ENCODE measurements at regions not wholly inside any gene's neighbourhood (a gene's known extent, or its start where the extent isn't known, plus 50 kb on each side); places are given as distances from the start of the nearest gene placed in this dataset.

GRCh38 chr5:3336666-3337065, 259.0 kb upstream of the IRX1 start:
- H3K27ac ChIP-seq (ENCODE audit: low read depth), result no peak overlapping the region
- no peaks in the 10 kb centered on the region for H4K20me1 ChIP-seq (replicated peaks; ENCODE audit: insufficient read depth)
- H3K4me3 Mint-ChIP-seq, result no peak overlapping the region
- no peak for ATAC-seq
- no peaks in the 10 kb centered on the region; the same call in 2 of the 3 replicates for H3K9me3 Mint-ChIP-seq
- H3K4me1 ChIP-seq (ENCODE audit: insufficient read depth), result no peaks in the 10 kb centered on the region
- no peaks in the 10 kb centered on the region for H3K27me3 ChIP-seq (ENCODE audit: insufficient read depth)
- H3K4me2 ChIP-seq, result no peak overlapping the region
- no peaks in the 10 kb centered on the region; the same call in 2 of the 3 replicates for H3K36me3 Mint-ChIP-seq (ENCODE audit: low read depth)
- H3K4me3 ChIP-seq, result no peak overlapping the region
- DNase-seq (ENCODE audit: low spot score), result no peak
- 0 out of 2 replicates have a peak, but pooled peaks cover 4% of the 10 kb centered on the region for H3K9me2 ChIP-seq (ENCODE audit: insufficient read depth)
- no peaks in the 10 kb centered on the region for H3K4me1 Mint-ChIP-seq
- TF ChIP-seq, protein P1, sequence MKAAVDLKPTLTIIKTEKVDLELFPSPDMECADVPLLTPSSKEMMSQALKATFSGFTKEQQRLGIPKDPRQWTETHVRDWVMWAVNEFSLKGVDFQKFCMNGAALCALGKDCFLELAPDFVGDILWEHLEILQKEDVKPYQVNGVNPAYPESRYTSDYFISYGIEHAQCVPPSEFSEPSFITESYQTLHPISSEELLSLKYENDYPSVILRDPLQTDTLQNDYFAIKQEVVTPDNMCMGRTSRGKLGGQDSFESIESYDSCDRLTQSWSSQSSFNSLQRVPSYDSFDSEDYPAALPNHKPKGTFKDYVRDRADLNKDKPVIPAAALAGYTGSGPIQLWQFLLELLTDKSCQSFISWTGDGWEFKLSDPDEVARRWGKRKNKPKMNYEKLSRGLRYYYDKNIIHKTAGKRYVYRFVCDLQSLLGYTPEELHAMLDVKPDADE (IDR thresholded peaks at IDR 0.05), result no peak
- TF ChIP-seq EZH2 (IDR thresholded peaks at IDR 0.05; ENCODE audit: low read depth, unreplicated experiment), result no peak
- TF ChIP-seq NANOG (IDR thresholded peaks at IDR 0.05; ENCODE audit: borderline replicate concordance), result no peak
- TF ChIP-seq CREB1 (CRISPR knock-in tag; IDR thresholded peaks at IDR 0.05; ENCODE audit: low read depth), result no peak
- no peak for TF ChIP-seq STAT1 (IDR thresholded peaks at IDR 0.05; ENCODE audit: unreplicated experiment)
- TF ChIP-seq CTCF (conservative IDR thresholded peaks at IDR 0.05; ENCODE audit: low read depth in 2 of 2), result no peak
- no peak for TF ChIP-seq JUNB (IDR thresholded peaks at IDR 0.05; ENCODE audit: unreplicated experiment)
- no peak for TF ChIP-seq POLR2AphosphoS5 (IDR thresholded peaks at IDR 0.05; ENCODE audit: low read depth)
- TF ChIP-seq, protein P2, sequence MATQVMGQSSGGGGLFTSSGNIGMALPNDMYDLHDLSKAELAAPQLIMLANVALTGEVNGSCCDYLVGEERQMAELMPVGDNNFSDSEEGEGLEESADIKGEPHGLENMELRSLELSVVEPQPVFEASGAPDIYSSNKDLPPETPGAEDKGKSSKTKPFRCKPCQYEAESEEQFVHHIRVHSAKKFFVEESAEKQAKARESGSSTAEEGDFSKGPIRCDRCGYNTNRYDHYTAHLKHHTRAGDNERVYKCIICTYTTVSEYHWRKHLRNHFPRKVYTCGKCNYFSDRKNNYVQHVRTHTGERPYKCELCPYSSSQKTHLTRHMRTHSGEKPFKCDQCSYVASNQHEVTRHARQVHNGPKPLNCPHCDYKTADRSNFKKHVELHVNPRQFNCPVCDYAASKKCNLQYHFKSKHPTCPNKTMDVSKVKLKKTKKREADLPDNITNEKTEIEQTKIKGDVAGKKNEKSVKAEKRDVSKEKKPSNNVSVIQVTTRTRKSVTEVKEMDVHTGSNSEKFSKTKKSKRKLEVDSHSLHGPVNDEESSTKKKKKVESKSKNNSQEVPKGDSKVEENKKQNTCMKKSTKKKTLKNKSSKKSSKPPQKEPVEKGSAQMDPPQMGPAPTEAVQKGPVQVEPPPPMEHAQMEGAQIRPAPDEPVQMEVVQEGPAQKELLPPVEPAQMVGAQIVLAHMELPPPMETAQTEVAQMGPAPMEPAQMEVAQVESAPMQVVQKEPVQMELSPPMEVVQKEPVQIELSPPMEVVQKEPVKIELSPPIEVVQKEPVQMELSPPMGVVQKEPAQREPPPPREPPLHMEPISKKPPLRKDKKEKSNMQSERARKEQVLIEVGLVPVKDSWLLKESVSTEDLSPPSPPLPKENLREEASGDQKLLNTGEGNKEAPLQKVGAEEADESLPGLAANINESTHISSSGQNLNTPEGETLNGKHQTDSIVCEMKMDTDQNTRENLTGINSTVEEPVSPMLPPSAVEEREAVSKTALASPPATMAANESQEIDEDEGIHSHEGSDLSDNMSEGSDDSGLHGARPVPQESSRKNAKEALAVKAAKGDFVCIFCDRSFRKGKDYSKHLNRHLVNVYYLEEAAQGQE (IDR thresholded peaks at IDR 0.05; ENCODE audit: unreplicated experiment), result no peak
- TF ChIP-seq ZNF462 (CRISPR knock-in tag; IDR thresholded peaks at IDR 0.05), result no peak
- TF ChIP-seq ZNF114 (CRISPR knock-in tag; IDR thresholded peaks at IDR 0.05), result no peak
- H2AFZ ChIP-seq, result no peak overlapping the region
- H3K27ac Mint-ChIP-seq, result no peak overlapping the region
- no peaks in the 10 kb centered on the region for H3K79me2 ChIP-seq (replicated peaks; ENCODE audit: insufficient read depth)
- H3K27me3 Mint-ChIP-seq (ENCODE audit: insufficient read depth, low read depth, poor library complexity), result peaks cover 2% of the 10 kb centered on the region
- no peaks in the 10 kb centered on the region for H3K36me3 ChIP-seq (ENCODE audit: insufficient read depth)
- H3F3A ChIP-seq (replicated peaks; ENCODE audit: low read depth), result no peaks in the 10 kb centered on the region
